ENCODE measurements at regions not wholly inside any gene's neighbourhood (a gene's known extent, or its start where the extent isn't known, plus 50 kb on each side); places are given as distances from the start of the nearest gene placed in this dataset.

GRCh38 chr4:25580633-25581467, 74.8 kb upstream of the SLC34A2 start:
- DNase-seq: no peak

GRCh38 chr4:25585901-25586523, 69.6 kb upstream of the SLC34A2 start:
- DNase-seq: no peak

GRCh38 chr4:25588206-25588605, 67.4 kb upstream of the SLC34A2 start:
- no peak for DNase-seq

- no peak for DNase-seq
Measured at GRCh38 chr4:25590171-25590570, 65.5 kb upstream of the SLC34A2 start.

- no peak for DNase-seq
Measured at GRCh38 chr4:25592736-25593135, 62.9 kb upstream of the SLC34A2 start.

Data from stimulated activated CD4-positive, alpha-beta T cell treated with anti-CD3 and anti-CD28 coated beads, Interleukin-15, amount 100 ng/mL, for 24 hours (primary cell).